ENCODE measurements at regions not wholly inside any gene's neighbourhood (a gene's known extent, or its start where the extent isn't known, plus 50 kb on each side); places are given as distances from the start of the nearest gene placed in this dataset.
"Not testable (repeated sequence)": the region's sequence is repeated elsewhere in the genome, so short reads cannot be mapped to it uniquely, and the experiment has no call there.

DNA sequence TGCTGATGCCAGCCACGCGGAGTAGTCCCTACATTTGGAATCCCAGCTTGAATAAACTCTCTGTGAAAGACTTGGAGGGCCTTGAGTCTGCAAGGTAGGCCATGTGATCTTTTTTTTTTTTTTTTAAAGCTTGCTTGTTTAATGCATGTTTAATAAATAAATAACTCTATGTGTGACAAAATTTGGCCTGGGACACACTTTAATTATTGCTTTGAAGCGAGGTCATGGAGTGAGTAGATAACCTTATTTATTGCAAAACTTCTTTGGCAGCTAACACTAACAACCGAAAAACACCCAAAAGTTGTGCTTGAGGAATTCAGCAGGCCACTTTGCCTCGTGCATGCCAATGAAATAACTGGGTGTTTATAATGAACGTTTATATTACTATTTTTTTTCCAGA lies 382.2 kb downstream of the FLRT2 start:
- no peak for DNase-seq

DNA sequence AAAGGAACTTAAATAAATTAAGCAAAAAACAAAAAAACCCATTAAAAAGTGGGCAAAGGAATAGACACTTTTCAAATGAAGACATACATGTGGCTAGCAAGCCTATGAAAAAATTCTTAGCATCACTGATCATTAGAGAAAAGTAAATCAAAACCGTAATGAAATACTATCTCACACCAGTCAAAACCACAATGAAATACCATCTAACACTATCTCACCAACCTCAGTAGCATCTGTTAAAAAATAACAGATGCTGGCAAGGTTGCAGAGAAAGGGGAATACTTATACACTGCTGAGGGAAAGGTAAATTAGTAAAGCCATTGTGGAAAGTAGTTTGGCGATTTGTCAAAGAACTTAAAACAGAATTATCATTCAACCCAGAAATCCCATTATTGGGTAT lies 381.1 kb downstream of the FLRT2 start:
- DNase-seq = no peak

DNA sequence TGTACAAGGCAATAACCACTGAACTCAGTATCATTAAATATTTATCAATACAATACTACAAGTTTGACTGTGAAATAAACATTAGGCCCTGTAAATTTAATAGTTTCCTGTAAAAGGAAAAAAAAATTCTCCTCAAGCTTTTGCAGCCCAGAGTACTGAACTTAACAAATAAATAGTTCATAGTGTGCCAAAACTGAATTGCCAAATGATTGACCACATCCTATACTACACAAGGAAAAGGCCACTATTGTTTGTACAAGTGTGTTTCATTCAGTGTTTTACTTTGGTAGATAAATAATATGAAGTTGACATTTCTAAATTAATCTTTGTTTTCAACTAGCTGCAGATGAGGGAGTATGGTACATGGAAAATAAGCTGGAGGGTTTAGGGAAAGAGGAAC lies 379.6 kb downstream of the FLRT2 start:
- DNase-seq = no peak

DNA sequence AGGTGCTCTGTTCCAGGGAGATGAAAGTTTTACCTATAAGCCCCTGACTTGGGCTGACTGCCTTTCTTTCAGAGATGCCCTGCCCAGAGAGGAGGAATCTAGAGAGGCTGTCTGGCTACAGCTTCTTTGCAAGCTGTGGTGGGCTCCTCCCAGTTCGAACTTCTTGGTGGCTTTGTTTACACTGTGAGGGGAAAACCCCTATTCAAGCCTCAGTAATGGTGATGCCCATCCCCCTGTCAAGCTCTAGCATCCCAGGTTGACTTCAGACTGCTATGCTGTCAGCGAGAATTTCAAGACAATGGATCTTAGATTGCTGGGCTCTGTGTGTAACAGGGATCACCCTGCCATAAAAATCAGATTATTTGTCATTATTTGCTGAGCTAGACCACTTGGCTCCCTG lies 377.6 kb downstream of the FLRT2 start:
- no peak for DNase-seq

DNA sequence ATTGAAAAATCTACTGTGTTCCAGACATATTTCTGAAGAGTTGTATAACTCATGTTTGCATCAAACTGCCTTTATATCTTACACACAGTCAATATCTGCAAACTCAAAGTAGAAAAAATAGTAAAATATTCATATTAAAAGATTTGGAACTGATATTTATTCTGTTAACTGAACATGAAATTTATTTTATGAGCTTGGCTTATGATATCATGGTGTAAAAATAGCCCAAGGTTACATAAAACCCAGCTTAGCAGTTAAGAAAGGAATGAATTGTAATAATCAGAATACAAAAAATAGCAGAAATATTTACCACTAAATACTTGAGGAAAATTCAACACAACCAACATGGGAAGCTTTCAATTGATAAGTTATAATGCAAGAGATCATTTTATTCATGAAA lies 367.9 kb downstream of the FLRT2 start:
- no peak for DNase-seq

DNA sequence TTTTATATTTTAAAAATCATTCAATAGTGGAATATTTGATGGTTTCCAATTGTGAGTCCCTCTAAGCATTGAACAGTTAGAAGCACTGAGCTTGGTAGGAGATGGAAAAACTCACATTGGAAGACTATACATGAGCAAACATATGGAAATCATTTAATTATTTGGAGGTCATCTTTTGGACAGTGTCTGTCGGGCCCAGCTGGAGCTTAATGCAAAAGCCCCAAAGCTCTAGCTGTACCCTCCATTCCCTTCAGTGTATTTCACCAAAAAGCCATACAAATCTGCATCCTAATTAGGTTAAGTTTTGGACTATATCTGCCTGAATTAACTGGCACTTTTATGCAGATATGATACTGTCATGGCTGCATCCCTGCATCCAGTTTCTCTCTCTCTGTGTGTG lies 365.7 kb downstream of the FLRT2 start:
- DNase-seq = no peak

DNA sequence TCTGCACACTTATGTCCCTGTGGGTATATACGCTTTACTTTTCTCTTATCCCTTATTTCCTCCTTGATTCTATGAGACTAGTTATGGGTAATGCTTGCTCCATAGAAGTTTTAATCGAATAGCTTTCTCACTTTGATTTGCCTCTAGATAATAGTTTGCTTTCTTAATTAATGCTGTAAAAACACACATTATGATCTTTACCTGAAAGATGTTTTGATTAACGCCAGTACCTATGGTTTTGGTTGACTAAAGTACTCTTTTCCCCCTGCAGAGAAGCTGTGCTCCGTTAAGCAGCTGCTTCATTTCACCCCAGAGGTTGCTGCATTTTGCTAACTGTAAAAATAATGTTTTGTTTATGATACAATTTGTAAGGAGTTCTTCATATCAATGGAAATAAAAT lies 362.3 kb downstream of the FLRT2 start:
- no peak for DNase-seq

DNA sequence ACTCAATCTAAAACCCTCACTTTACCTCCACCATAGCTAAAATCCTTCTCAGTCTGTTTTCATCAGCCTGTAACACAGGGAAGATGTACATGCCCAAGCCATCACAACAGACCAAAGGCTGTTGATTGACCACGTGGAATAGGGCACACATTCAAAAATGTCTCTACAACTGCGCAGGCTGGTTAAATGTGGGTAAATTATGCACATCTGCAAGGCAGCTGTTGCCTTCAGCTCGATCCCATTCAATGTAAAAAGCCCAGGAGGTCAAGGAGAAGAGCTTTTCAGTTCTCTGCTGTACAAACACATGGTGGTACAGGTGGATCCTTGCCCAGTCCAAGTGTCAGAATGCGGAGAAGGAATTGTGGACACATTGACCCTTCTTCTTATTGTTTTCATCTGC lies 354.0 kb downstream of the FLRT2 start:
- DNase-seq = no peak

DNA sequence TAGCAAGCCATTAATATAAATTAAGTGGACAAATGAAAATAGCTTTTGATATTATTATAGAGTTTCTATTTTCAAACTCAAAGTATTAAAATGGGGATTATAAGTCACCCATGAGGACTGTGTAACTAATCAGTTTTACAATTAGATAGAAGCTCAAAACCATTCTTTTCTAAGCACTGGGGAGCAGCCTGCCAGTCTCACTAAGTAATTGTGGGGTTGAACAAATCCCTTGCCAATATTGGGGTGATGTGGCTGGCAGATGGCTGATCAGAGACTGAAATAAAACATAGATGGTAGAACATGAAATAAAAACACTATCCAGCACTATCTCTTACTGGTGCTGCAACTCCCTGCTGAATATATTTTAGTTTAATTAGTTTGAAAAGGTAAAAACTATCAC lies 353.2 kb downstream of the FLRT2 start:
- no peak for DNase-seq

DNA sequence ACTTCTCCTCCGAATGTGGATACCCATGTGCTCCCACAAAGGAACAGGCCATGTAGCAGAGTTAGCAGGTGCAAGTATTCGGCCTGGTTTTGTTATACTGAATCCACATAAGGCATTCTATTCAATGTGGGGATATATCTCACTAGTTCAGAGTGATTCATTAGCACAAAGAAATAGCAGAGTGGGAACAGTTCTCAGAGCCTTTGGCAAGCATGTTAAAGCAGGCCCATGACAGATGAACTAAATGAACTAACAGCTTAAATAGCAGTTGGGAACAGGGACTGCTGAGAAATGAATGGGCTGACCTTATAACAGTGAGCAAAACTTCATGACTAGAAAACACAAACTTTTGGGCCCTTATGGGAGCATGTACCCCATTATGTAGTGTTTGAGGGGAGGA lies 352.0 kb downstream of the FLRT2 start:
- DNase-seq = no peak

DNA sequence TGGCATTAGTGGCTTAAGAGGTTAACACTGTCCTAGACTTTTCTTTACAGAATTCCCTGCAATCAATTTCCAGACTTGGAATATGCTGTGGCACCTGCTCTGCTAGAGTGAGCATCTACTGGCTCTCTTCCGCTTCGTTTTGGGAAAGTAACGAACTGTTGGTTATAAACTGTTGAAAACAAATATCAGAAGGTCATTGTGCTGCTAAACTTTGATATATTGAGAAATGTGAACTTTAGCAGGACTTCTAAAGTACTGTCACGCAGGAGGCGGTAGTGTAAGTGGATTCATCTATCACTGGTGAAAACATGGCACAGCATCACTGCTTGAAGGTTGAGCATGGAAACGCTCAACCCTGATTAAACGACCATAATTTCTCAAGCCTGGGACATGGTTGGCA lies 348.9 kb downstream of the FLRT2 start:
- no peak for DNase-seq

DNA sequence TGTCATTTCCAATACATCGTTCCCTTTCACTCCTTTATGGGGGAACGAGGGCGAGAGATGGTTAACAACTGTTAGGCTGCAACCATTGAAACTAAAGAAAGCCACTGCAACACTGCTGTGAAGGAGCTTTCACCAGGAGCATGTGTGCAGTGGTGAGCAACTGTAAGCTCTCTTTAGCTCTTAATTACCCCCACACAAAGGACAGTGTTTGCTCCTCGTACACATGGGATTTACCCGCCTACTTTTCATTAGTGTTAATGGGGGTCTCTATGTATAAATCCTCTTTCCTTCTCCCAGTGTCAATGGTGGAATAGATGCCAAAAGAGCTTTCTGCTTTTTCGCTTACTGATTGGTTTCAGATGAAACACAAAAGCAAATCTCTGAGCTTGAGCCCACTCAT lies 343.1 kb downstream of the FLRT2 start:
- DNase-seq = no peak

DNA sequence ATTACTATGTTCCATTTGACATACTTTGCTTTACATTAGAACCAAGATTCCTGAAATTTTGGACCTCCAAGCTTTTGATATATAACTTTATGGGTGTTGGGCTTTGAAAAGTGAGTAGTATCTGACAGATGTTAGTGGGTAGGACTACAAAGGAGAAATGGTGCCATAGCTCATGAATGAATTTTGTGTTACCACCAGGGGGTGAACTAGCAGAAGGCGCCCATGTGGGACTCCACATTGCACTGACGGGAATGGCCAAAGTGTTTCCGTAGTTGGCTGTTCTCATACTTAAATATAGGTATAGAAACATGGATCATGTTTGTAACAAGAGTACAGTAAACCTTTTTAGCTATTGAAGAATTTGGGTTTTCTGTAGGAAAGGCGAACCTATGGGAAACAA lies 337.5 kb downstream of the FLRT2 start:
- no peak for DNase-seq

DNA sequence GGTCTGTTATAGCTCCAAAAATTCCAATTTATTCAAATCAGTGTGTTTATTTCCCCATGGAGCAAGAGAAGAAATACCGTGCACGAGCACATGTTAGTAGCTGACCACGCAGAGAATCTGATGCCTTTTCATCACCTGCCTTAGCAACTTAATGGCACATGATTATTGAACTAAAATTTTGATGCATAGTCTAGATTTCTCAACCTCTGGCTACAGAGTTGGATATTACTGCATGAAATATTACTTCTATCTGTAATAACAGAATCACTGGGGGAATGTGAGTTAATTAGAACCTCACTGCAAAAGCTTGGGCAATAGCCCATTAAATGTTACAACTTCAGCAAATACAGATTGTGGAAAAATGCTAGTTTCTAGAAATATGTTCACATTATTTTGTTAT lies 335.8 kb downstream of the FLRT2 start:
- no peak for DNase-seq

DNA sequence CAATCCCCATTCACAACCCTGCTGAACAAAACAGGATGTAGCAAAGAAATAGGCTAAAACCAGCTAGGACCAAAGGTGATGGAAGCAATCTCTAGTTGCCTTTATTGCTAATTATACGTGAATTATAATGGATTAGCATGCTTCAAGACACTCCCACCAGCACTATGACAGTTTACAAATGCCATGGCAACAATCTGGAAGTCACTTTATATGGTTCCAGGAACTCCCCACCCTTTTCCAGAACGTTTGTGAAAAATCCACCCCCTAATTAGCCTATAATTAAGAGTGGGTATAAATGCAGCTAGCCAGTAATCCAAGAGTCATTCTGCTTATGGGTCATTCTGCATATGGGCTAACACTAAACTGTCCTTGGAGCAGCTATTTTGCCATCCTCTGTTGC lies 328.7 kb downstream of the FLRT2 start:
- no peak for DNase-seq

DNA sequence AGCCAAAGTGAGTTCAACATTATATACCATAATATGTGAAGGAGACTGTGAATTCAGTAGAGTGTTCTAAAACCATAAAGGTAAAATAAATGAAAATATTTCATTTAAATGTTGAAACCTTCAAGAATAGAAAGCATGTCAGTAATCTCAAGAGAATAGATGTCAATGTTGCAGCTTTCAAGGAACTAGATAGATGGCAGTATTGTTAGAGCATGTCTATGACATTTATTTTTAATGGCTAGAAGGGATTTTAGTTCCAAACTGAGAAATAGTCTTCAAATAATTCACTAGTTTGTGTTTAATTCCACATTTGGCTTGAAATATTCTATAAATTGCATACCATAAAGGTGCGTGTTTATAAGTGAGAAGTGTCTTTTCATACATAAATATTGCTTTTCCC lies 326.5 kb downstream of the FLRT2 start:
- no peak for DNase-seq

DNA sequence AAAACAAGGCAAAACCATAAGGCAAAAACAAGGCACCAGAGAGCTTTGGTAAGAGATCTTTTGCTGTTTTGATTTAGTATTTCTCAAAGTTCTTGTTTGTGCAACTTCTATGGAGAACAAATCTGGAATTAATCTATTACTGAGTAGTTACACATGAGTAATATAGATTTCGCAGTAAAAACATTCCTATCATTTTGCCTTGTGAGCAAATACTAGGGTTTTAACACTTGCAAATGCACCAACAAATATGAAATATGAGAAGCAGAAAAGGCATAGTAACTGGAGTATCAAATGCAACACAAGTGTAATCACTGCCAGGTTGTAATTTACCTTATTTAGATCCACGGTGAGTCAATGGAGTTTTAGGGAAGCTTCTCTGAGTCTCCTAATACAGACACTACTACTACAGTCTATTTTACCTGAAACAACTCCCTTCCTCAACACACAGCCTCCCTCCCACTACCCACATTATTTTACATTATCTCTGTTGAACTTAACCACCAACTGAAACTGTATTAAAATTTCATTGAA lies 324.1 kb downstream of the FLRT2 start:
- DNase-seq = no peak

DNA sequence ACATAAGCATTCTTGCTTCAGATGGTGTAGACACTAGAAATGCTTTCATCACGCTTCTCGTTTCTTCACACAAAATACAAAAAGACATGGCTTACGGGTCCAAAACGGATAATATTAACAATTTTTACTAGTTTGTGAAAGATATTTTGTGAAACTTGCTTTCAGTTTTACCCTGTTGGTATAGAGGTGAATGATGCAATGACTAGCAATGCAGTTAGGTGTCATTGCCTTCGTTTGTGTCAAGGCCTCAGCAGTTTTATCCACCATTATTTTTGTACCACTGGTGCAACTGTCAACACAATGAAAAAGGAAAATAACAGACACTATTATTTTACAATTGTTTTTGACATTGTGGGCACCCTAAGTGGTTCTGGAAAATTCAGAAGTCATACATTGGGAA lies 323.0 kb downstream of the FLRT2 start:
- no peak for DNase-seq

DNA sequence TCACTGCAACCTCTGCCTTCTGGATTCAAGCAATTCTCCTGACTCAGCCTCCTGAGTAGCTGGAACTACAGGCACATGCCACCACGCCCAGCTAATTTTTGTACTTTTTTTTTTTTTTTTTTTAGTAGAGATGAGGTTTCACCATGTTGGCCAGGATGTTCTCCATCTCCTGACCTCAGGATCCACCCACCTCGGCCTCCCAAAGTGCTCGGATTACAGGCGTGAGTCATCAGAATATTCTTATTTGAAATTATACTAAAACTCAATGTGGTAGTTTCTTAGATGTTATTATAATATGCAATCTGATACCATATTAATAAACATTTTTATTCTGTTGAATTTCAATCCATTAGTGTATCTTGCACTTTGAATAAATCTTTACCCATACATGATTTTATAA lies 322.2 kb downstream of the FLRT2 start:
- DNase-seq = not testable (repeated sequence)

DNA sequence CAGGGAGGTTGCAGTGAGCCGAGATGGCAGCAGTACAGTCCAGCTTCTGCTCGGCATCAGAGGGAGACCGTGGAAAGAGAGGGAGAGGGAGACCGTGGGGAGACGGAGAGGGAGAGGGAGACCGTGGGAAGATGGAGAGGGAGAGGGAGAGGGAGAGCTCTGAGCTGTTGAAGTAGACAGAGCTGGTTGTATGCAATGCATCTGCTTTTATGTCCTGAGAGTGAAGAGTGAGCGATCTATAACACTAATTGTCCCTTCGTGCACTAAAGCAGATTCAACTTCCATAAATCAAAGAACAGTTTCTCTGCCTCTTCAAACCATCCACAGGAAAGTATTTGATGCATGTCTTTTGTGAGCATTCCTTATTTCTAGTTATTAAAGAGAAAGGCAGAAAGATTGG lies 300.6 kb downstream of the FLRT2 start:
- DNase-seq = not testable (repeated sequence)

DNA sequence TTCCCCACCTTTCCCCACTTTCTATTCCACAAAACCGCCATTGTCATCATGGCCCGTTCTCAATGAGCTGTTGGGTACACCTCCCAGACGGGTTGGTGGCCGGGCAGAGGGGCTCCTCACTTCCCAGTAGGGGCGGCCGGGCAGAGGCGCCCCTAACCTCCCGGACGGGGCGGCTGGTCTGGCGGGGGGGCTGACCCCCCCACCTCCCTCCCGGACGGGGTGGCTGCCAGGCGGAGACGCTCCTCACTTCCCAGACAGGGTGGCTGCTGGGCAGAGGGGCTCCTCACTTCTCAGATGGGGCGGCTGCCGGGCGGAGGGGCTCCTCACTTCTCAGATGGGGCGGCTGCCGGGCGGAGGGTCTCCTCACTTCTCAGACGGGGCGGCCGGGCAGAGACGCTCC lies 299.7 kb downstream of the FLRT2 start:
- not testable (repeated sequence) for DNase-seq

DNA sequence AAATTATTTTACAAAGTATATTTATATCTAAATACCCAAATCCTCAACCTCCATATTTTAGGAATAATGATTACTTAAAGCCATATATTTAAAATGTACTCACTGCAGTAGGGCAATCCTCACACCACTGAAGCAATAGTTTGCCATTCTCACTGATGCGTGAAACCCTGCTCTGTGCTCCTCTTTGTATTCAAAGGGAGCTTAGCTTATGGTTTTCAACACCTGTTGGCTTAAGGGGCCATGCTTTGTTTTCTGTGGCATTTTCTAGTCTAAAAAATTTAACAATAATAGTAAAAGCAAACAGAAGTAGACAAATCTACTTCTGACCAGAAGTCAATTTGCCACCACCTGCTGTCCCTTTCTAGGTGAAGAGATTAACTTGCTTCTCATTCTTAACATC lies 294.6 kb downstream of the FLRT2 start:
- no peak for DNase-seq

DNA sequence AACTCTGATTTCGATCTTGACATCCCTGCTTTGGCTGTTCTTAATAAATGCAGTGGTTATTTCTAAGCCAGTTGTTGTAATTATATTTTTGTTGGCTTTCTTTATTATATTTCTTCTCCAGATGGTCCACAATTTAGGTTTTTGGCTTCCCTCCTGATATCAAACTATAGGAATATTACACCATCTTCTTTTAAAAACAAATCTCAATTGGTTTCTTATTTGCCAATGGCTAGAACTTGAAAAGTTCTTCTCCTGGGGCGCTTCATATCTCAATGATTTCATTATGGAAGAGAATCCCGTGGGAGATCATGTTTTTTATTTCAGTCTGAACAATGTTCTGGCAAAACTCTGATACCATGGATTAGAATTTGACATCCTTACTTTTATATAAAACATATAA lies 292.3 kb downstream of the FLRT2 start:
- no peak for DNase-seq

DNA sequence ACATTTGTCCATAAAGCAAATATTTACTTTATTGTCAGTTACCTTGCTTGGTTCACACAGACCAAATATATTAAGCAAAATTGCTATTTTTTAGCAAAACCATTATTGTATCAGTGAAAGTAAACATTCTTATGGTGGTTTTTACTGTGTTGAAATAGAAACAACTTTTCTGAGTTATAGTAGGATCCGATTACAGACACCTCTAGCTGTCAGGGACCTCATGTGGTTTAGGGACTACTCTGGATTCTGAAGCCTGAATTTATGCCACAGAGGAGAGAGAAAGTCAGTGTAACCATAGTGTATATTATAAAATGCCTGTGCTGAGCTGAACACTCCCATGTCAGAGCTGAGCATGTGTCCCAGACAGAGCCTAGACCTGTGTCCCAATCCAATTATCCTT lies 287.5 kb downstream of the FLRT2 start:
- no peak for DNase-seq

DNA sequence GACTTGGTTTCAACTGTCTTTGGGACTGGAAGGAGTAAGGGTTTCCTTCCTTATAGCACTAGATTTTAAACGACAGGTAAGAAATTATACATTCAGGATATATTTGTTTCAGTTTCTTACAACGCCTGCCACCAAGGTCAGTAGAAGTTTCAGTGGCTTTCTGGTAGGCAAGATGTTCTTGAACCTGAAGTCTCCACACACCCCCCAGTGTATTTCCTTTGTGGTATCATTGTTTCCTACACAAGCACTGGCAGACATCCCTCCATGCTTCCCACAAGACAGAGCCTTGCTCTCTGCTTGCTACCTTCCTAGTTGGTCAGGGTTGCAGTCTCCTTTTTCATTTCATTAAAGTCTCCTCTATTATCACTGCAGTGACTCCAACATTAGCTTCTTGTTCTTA lies 283.1 kb downstream of the FLRT2 start:
- no peak for DNase-seq

DNA sequence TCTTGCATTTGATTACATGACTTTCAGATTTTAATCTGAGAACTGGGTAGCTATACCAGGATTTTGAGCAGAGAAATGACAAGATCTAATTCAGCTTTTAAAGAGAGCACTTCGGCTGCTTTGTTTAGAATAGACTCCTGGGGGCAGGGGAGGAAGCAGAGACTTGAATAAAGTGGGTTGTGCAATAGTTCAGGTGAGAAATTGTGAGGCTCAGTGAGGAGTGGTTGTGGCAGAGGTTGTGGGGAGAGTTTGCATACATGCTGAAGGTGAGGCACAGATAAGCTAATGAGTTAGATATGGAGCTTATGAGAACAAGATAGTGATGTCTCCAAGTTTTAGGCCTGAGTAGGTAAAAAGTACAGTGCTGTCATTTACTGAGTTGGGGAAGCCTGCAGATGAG lies 281.4 kb downstream of the FLRT2 start:
- no peak for DNase-seq

All from CD4-positive, alpha-beta T cell treated with Interferon gamma for 1 hour (primary cell).